ENCODE measurements at regions not wholly inside any gene's neighbourhood (a gene's known extent, or its start where the extent isn't known, plus 50 kb on each side); places are given as distances from the start of the nearest gene placed in this dataset.
A peak's percentile ranks its signal among the peaks of the same experiment; 100 is the strongest.

GRCh38 chr5:90112033-90112692, 297.4 kb downstream of the CETN3 start:
- Histone ChIP-seq H3K9ac (ENCODE audit: low read length) (peak overlapping the region; percentile 9), H3K27me3 (ENCODE audit: insufficient read depth, low read depth, low read length) (no peaks in the 10 kb centered on the region), H3K36me3 (ENCODE audit: insufficient read depth, low read length) (no peaks in the 10 kb centered on the region), H3K27ac (ENCODE audit: low read length) (peak overlapping the region; percentile 66), H3K4me3 (ENCODE audit: low read length) (peak overlapping the region; percentile 42), H3K4me2 (ENCODE audit: low read length) (peak overlapping the region; percentile 46), H3K9me2 (ENCODE audit: insufficient read depth, low read length) (no peaks in the 10 kb centered on the region), H3K9me3 (ENCODE audit: low read length) (no peaks in the 10 kb centered on the region), H4K20me1 (ENCODE audit: insufficient read depth) (no peaks in the 10 kb centered on the region), H2AFZ (ENCODE audit: low read depth, low read length) (no peak overlapping the region), H3K79me2 (replicated peaks; ENCODE audit: insufficient read depth, low read length) (no peaks in the 10 kb centered on the region), H3F3A (ENCODE audit: insufficient read depth, low read length, poor library complexity, severe bottlenecking) (peaks cover 2% of the 10 kb centered on the region)
- TF ChIP-seq POLR2AphosphoS5 (IDR thresholded peaks at IDR 0.05) (no peak), CTCF (IDR thresholded peaks at IDR 0.05; ENCODE audit: poor library complexity, severe bottlenecking) (no peak), TAF1 (IDR thresholded peaks at IDR 0.05; ENCODE audit: low read depth) (no peak), SMC3 (conservative IDR thresholded peaks at IDR 0.05; ENCODE audit: poor library complexity) (no peak), RAD21 (conservative IDR thresholded peaks at IDR 0.05) (no peak), EP300 (conservative IDR thresholded peaks at IDR 0.05; ENCODE audit: poor library complexity, severe bottlenecking) (no peak), MXI1 (conservative IDR thresholded peaks at IDR 0.05; ENCODE audit: poor library complexity, severe bottlenecking) (no peak), REST (IDR thresholded peaks at IDR 0.05; ENCODE audit: borderline replicate concordance) (no peak), EZH2 (IDR thresholded peaks at IDR 0.05; ENCODE audit: borderline replicate concordance, insufficient read depth, low read length, poor library complexity, severe bottlenecking) (no peak)

- Histone ChIP-seq H3K4me3 (ENCODE audit: low read length) (peak overlapping the region; percentile 42), H3K27ac (ENCODE audit: low read length) (peak overlapping the region; percentile 66), H3K36me3 (ENCODE audit: insufficient read depth, low read length) (no peaks in the 10 kb centered on the region), H4K20me1 (ENCODE audit: insufficient read depth) (no peaks in the 10 kb centered on the region), H2AFZ (ENCODE audit: low read depth, low read length) (no peak overlapping the region), H3K4me2 (ENCODE audit: low read length) (peak overlapping the region; percentile 46), H3K79me2 (replicated peaks; ENCODE audit: insufficient read depth, low read length) (no peaks in the 10 kb centered on the region), H3K9me2 (ENCODE audit: insufficient read depth, low read length) (no peaks in the 10 kb centered on the region), H3K27me3 (ENCODE audit: insufficient read depth, low read depth, low read length) (no peaks in the 10 kb centered on the region), H3K9me3 (ENCODE audit: low read length) (no peaks in the 10 kb centered on the region), H3K9ac (ENCODE audit: low read length) (peak overlapping the region; percentile 9), H3F3A (ENCODE audit: insufficient read depth, low read length, poor library complexity, severe bottlenecking) (peaks cover 2% of the 10 kb centered on the region)
- TF ChIP-seq TAF1 (IDR thresholded peaks at IDR 0.05; ENCODE audit: low read depth) (no peak), EP300 (conservative IDR thresholded peaks at IDR 0.05; ENCODE audit: poor library complexity, severe bottlenecking) (no peak), MXI1 (conservative IDR thresholded peaks at IDR 0.05; ENCODE audit: poor library complexity, severe bottlenecking) (no peak), EZH2 (IDR thresholded peaks at IDR 0.05; ENCODE audit: borderline replicate concordance, insufficient read depth, low read length, poor library complexity, severe bottlenecking) (no peak), CTCF (IDR thresholded peaks at IDR 0.05; ENCODE audit: poor library complexity, severe bottlenecking) (no peak), POLR2AphosphoS5 (IDR thresholded peaks at IDR 0.05) (no peak), RAD21 (conservative IDR thresholded peaks at IDR 0.05) (no peak)
Measured at GRCh38 chr5:90111364-90112032, 298.1 kb downstream of the CETN3 start.

Measured in neural cell (in vitro differentiated cells).